ENCODE measurements at regions not wholly inside any gene's neighbourhood (a gene's known extent, or its start where the extent isn't known, plus 50 kb on each side); places are given as distances from the start of the nearest gene placed in this dataset.

DNA sequence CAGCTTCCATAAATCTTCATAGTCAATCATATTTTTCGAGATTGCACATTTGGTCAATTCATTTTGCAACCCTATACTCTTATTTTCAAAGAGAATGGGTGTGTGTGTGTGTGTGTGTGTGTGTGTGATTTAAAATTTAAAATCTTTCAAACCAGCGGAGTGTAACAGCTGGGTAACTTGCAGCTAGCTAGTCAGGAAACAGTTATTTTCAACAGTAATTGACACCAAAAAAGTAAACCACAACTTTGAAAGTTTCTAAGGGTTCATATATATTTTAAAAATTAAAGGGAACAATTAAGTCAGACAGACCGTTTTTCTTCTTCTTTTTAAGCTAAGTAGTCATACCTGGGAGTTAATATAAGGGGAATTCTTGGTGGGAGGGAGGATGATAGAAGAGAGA, 57.0 kb downstream of the PRR18 start:
- TF ChIP-seq POLR2A (IDR thresholded peaks at IDR 0.05; ENCODE audit: low read length) (no peak), GATA1 (IDR thresholded peaks at IDR 0.05; ENCODE audit: low read depth, low read length) (no peak)
